ENCODE measurements at regions not wholly inside any gene's neighbourhood (a gene's known extent, or its start where the extent isn't known, plus 50 kb on each side); places are given as distances from the start of the nearest gene placed in this dataset.

DNA sequence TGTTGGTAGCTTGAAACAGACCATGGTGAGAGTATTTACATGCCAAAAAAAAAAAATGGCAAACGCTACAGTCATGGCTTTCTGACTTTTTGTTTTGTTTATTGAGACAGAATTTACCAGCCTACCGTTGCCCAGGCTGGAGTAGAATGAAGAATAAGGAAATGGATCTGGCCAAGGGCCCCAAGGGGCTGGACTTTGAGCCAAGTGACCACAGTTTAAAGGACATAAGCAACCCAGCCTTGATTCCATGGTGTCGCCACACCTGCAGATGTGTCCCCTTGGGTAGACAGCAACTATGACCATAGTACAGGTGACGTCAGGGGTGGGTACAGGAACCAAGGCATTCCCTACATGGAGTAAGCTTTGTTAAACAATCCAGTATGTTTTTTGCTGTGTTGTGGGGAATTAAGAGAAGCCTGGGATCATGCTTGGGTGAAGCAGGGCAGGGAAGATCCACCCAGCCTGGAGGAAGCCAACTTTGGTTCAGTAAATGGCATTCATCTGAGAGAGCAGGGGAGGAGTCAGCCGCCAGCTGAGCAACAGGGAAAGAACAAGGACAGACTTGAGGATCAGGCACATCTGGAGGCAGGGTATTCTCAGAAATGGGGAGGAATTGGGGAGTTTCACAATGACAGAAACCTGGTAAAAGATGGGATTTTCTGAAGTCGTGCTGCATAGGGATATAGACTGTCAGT is 110.3 kb upstream of the SH3BP4 start:
- no peaks in the 10 kb centered on the region; the same call in 1 of the 2 replicates for H3K27me3 Mint-ChIP-seq (ENCODE audit: low read depth)
- DNase-seq (ENCODE audit: low spot score) = no peak
- POLR2A ChIA-PET = no interaction called here
- TF ChIP-seq, protein P1, sequence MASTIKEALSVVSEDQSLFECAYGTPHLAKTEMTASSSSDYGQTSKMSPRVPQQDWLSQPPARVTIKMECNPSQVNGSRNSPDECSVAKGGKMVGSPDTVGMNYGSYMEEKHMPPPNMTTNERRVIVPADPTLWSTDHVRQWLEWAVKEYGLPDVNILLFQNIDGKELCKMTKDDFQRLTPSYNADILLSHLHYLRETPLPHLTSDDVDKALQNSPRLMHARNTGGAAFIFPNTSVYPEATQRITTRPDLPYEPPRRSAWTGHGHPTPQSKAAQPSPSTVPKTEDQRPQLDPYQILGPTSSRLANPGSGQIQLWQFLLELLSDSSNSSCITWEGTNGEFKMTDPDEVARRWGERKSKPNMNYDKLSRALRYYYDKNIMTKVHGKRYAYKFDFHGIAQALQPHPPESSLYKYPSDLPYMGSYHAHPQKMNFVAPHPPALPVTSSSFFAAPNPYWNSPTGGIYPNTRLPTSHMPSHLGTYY (CRISPR knock-in tag; IDR thresholded peaks at IDR 0.05) = no peak
- no peak for TF ChIP-seq FOXJ3 (CRISPR knock-in tag; IDR thresholded peaks at IDR 0.05; ENCODE audit: borderline replicate concordance)
- TF ChIP-seq ZNF317 (CRISPR knock-in tag; IDR thresholded peaks at IDR 0.05; ENCODE audit: borderline replicate concordance, low read depth) = no peak
- no peak for TF ChIP-seq SP1 (CRISPR knock-in tag; conservative IDR thresholded peaks at IDR 0.05)
- TF ChIP-seq, protein P2, sequence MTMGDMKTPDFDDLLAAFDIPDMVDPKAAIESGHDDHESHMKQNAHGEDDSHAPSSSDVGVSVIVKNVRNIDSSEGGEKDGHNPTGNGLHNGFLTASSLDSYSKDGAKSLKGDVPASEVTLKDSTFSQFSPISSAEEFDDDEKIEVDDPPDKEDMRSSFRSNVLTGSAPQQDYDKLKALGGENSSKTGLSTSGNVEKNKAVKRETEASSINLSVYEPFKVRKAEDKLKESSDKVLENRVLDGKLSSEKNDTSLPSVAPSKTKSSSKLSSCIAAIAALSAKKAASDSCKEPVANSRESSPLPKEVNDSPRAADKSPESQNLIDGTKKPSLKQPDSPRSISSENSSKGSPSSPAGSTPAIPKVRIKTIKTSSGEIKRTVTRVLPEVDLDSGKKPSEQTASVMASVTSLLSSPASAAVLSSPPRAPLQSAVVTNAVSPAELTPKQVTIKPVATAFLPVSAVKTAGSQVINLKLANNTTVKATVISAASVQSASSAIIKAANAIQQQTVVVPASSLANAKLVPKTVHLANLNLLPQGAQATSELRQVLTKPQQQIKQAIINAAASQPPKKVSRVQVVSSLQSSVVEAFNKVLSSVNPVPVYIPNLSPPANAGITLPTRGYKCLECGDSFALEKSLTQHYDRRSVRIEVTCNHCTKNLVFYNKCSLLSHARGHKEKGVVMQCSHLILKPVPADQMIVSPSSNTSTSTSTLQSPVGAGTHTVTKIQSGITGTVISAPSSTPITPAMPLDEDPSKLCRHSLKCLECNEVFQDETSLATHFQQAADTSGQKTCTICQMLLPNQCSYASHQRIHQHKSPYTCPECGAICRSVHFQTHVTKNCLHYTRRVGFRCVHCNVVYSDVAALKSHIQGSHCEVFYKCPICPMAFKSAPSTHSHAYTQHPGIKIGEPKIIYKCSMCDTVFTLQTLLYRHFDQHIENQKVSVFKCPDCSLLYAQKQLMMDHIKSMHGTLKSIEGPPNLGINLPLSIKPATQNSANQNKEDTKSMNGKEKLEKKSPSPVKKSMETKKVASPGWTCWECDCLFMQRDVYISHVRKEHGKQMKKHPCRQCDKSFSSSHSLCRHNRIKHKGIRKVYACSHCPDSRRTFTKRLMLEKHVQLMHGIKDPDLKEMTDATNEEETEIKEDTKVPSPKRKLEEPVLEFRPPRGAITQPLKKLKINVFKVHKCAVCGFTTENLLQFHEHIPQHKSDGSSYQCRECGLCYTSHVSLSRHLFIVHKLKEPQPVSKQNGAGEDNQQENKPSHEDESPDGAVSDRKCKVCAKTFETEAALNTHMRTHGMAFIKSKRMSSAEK (CRISPR knock-in tag; IDR thresholded peaks at IDR 0.05; ENCODE audit: borderline replicate concordance) = no peak
- no peak for TF ChIP-seq SOX15 (CRISPR knock-in tag; IDR thresholded peaks at IDR 0.05)
- no peak for TF ChIP-seq HMGA2 (CRISPR knock-in tag; IDR thresholded peaks at IDR 0.05)
- TF ChIP-seq, protein P3, sequence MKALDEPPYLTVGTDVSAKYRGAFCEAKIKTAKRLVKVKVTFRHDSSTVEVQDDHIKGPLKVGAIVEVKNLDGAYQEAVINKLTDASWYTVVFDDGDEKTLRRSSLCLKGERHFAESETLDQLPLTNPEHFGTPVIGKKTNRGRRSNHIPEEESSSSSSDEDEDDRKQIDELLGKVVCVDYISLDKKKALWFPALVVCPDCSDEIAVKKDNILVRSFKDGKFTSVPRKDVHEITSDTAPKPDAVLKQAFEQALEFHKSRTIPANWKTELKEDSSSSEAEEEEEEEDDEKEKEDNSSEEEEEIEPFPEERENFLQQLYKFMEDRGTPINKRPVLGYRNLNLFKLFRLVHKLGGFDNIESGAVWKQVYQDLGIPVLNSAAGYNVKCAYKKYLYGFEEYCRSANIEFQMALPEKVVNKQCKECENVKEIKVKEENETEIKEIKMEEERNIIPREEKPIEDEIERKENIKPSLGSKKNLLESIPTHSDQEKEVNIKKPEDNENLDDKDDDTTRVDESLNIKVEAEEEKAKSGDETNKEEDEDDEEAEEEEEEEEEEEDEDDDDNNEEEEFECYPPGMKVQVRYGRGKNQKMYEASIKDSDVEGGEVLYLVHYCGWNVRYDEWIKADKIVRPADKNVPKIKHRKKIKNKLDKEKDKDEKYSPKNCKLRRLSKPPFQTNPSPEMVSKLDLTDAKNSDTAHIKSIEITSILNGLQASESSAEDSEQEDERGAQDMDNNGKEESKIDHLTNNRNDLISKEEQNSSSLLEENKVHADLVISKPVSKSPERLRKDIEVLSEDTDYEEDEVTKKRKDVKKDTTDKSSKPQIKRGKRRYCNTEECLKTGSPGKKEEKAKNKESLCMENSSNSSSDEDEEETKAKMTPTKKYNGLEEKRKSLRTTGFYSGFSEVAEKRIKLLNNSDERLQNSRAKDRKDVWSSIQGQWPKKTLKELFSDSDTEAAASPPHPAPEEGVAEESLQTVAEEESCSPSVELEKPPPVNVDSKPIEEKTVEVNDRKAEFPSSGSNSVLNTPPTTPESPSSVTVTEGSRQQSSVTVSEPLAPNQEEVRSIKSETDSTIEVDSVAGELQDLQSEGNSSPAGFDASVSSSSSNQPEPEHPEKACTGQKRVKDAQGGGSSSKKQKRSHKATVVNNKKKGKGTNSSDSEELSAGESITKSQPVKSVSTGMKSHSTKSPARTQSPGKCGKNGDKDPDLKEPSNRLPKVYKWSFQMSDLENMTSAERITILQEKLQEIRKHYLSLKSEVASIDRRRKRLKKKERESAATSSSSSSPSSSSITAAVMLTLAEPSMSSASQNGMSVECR (CRISPR knock-in tag; IDR thresholded peaks at IDR 0.05; ENCODE audit: borderline replicate concordance) = no peak
- no peak for TF ChIP-seq PRRX2 (CRISPR knock-in tag; IDR thresholded peaks at IDR 0.05)
- TF ChIP-seq FOXP1 (CRISPR knock-in tag; IDR thresholded peaks at IDR 0.05; ENCODE audit: borderline replicate concordance) = no peak
- TF ChIP-seq, protein P4, sequence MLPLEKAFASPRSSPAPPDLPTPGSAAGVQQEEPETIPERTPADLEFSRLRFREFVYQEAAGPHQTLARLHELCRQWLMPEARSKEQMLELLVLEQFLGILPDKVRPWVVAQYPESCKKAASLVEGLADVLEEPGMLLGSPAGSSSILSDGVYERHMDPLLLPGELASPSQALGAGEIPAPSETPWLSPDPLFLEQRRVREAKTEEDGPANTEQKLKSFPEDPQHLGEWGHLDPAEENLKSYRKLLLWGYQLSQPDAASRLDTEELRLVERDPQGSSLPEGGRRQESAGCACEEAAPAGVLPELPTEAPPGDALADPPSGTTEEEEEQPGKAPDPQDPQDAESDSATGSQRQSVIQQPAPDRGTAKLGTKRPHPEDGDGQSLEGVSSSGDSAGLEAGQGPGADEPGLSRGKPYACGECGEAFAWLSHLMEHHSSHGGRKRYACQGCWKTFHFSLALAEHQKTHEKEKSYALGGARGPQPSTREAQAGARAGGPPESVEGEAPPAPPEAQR (CRISPR knock-in tag; IDR thresholded peaks at IDR 0.05) = no peak
- TF ChIP-seq ZNF121 (CRISPR knock-in tag; IDR thresholded peaks at IDR 0.05) = no peak
- no peak for TF ChIP-seq ZNF416 (CRISPR knock-in tag; IDR thresholded peaks at IDR 0.05)
- no peak for TF ChIP-seq SMAD3 (CRISPR knock-in tag; IDR thresholded peaks at IDR 0.05; ENCODE audit: borderline replicate concordance)
- TF ChIP-seq, protein P5, sequence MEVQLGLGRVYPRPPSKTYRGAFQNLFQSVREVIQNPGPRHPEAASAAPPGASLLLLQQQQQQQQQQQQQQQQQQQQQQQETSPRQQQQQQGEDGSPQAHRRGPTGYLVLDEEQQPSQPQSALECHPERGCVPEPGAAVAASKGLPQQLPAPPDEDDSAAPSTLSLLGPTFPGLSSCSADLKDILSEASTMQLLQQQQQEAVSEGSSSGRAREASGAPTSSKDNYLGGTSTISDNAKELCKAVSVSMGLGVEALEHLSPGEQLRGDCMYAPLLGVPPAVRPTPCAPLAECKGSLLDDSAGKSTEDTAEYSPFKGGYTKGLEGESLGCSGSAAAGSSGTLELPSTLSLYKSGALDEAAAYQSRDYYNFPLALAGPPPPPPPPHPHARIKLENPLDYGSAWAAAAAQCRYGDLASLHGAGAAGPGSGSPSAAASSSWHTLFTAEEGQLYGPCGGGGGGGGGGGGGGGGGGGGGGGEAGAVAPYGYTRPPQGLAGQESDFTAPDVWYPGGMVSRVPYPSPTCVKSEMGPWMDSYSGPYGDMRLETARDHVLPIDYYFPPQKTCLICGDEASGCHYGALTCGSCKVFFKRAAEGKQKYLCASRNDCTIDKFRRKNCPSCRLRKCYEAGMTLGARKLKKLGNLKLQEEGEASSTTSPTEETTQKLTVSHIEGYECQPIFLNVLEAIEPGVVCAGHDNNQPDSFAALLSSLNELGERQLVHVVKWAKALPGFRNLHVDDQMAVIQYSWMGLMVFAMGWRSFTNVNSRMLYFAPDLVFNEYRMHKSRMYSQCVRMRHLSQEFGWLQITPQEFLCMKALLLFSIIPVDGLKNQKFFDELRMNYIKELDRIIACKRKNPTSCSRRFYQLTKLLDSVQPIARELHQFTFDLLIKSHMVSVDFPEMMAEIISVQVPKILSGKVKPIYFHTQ (CRISPR knock-in tag; IDR thresholded peaks at IDR 0.05) = no peak
- no peak for TF ChIP-seq ETV6 (CRISPR knock-in tag; IDR thresholded peaks at IDR 0.05)
- TF ChIP-seq, protein P6, sequence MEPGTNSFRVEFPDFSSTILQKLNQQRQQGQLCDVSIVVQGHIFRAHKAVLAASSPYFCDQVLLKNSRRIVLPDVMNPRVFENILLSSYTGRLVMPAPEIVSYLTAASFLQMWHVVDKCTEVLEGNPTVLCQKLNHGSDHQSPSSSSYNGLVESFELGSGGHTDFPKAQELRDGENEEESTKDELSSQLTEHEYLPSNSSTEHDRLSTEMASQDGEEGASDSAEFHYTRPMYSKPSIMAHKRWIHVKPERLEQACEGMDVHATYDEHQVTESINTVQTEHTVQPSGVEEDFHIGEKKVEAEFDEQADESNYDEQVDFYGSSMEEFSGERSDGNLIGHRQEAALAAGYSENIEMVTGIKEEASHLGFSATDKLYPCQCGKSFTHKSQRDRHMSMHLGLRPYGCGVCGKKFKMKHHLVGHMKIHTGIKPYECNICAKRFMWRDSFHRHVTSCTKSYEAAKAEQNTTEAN (CRISPR knock-in tag; IDR thresholded peaks at IDR 0.05) = no peak
- no peak for TF ChIP-seq JUN (CRISPR knock-in tag; IDR thresholded peaks at IDR 0.05)
- no peak for TF ChIP-seq CREB1 (CRISPR knock-in tag; IDR thresholded peaks at IDR 0.05)
- TF ChIP-seq NR3C1 (CRISPR knock-in tag; conservative IDR thresholded peaks at IDR 0.05; ENCODE audit: low read depth) = no peak
- H3K4me1 Mint-ChIP-seq = peaks cover 22% of the 10 kb centered on the region
- CTCF ChIA-PET = interaction anchor here (1.0 kb wide), 1 partner anchor 261 kb away, joined by 3 read pairs; no protein-coding TSS in a partner anchor
- H3K36me3 Mint-ChIP-seq = no peaks in the 10 kb centered on the region
- ATAC-seq = no peak
- no peaks in the 10 kb centered on the region for H3K9me3 Mint-ChIP-seq
- no peak overlapping the region for H3K4me3 Mint-ChIP-seq
- H3K27ac Mint-ChIP-seq = no peak overlapping the region

Measured in WTC11 (cell line).